ENCODE measurements at regions not wholly inside any gene's neighbourhood (a gene's known extent, or its start where the extent isn't known, plus 50 kb on each side); places are given as distances from the start of the nearest gene placed in this dataset.
A peak's percentile ranks its signal among the peaks of the same experiment; 100 is the strongest.

DNA sequence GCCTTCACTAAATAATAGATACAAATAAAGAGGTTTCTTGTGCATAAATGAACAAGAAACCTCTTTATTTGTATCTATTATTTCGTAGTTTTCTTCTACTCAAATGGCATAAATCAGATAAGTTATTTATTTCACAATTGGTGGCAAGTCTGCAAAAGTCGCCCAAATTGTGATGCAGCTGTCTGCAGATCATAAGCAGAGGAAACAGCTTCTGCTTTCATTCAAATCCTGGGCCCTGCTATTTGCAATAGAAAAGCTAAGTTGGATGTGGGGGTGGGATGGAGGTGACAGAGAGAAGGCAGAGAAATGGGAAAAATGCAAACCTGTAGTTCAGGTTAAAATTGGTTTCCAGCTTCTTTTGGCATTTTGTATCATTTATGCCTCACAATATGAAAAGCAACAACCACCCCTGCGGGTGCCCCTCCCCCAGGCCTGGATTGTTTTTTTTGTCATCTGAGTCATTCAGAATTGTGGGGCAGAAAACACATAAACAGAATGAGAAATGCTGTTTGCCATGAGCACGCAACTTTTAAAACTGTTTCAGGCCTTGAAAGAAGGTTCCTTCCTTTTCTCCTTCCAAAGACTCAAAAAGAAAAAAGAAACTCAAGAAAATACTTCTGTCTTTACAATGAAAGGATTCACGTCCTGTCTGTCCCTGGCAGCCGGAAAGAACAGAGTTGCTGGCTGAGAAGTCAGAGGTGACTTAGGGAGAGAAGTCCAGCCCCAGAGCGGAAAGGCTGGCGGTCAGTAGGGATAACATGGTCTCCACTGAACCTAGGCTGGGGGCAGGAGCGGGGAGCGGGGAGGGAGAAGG lies 132.9 kb downstream of the BAMBI start (continued):
- no peak for TF ChIP-seq ETV5 (CRISPR knock-in tag; IDR thresholded peaks at IDR 0.05; ENCODE audit: low read depth)
- TF ChIP-seq JUND (IDR thresholded peaks at IDR 0.05; ENCODE audit: borderline replicate concordance, low read depth, low read length), result peak; percentile 79
- TF ChIP-seq JUND (tag; IDR thresholded peaks at IDR 0.05; ENCODE audit: borderline replicate concordance, low read depth, low read length), result peak; percentile 84; the same call in 2 of the 3 replicates
- peak; percentile 52; the same call in 1 of the 2 replicates for TF ChIP-seq ZKSCAN8 (CRISPR knock-in tag; IDR thresholded peaks at IDR 0.05)
- TF ChIP-seq CXXC5 (CRISPR knock-in tag; IDR thresholded peaks at IDR 0.05), result peak; percentile 26; the same call in 1 of the 2 replicates
- TF ChIP-seq FOXK1 (CRISPR knock-in tag; IDR thresholded peaks at IDR 0.05; ENCODE audit: borderline replicate concordance), result no peak
- TF ChIP-seq JUN (IDR thresholded peaks at IDR 0.05; ENCODE audit: borderline replicate concordance, low read depth, low read length), result peak; percentile 71; the same call in 1 of the 2 replicates
- no peak for TF ChIP-seq JUN (CRISPR knock-in tag; IDR thresholded peaks at IDR 0.05; ENCODE audit: borderline replicate concordance)
- no peak for TF ChIP-seq PHB (CRISPR knock-in tag; IDR thresholded peaks at IDR 0.05)
- peak; percentile 75 for TF ChIP-seq SMARCA4 (IDR thresholded peaks at IDR 0.05)
- TF ChIP-seq KDM1A (IDR thresholded peaks at IDR 0.05), result 0 out of 4 replicates have a peak, but pooled peaks of 1 of the 2 experiments have one; percentile 26
- peak; percentile 15; the same call in 1 of the 2 replicates for TF ChIP-seq L3MBTL2 (IDR thresholded peaks at IDR 0.05)
- 0 out of 2 replicates have a peak, but pooled peaks have one; percentile 1 for TF ChIP-seq MAFK (IDR thresholded peaks at IDR 0.05; ENCODE audit: low read length)
- TF ChIP-seq CBFA2T2 (conservative IDR thresholded peaks at IDR 0.05), result no peak; the same call in 1 of the 2 replicates
- no peak for TF ChIP-seq ZNF217 (CRISPR knock-in tag; IDR thresholded peaks at IDR 0.05)
- TF ChIP-seq MEF2A (IDR thresholded peaks at IDR 0.05; ENCODE audit: control insufficient read depth, low read depth, low read length), result 0 out of 2 replicates have a peak, but pooled peaks have one; percentile 42
- peak; percentile 42; the same call in 1 of the 2 replicates for TF ChIP-seq ZNF644 (tag; IDR thresholded peaks at IDR 0.05; ENCODE audit: low read depth)
- 0 out of 2 replicates have a peak, but pooled peaks have one; percentile 15 for TF ChIP-seq GABPA (tag; conservative IDR thresholded peaks at IDR 0.05; ENCODE audit: low read depth)
- TF ChIP-seq, protein P1, sequence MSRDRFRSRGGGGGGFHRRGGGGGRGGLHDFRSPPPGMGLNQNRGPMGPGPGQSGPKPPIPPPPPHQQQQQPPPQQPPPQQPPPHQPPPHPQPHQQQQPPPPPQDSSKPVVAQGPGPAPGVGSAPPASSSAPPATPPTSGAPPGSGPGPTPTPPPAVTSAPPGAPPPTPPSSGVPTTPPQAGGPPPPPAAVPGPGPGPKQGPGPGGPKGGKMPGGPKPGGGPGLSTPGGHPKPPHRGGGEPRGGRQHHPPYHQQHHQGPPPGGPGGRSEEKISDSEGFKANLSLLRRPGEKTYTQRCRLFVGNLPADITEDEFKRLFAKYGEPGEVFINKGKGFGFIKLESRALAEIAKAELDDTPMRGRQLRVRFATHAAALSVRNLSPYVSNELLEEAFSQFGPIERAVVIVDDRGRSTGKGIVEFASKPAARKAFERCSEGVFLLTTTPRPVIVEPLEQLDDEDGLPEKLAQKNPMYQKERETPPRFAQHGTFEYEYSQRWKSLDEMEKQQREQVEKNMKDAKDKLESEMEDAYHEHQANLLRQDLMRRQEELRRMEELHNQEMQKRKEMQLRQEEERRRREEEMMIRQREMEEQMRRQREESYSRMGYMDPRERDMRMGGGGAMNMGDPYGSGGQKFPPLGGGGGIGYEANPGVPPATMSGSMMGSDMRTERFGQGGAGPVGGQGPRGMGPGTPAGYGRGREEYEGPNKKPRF (IDR thresholded peaks at IDR 0.05; ENCODE audit: low read depth, low read length), result no peak
- TF ChIP-seq ZNF668 (CRISPR knock-in tag; IDR thresholded peaks at IDR 0.05), result 0 out of 2 replicates have a peak, but pooled peaks have one; percentile 37
- TF ChIP-seq MAFF (IDR thresholded peaks at IDR 0.05; ENCODE audit: low read length), result no peak; the same call in 1 of the 2 replicates
- no peak for TF ChIP-seq HLTF (IDR thresholded peaks at IDR 0.05)
- peak; percentile 37 to 69; a peak in 3 of 4 replicates for TF ChIP-seq FOXK2 (conservative IDR thresholded peaks at IDR 0.05 in 1 of 2, IDR thresholded peaks at IDR 0.05 in 1 of 2; ENCODE audit: low read depth in 2 of 2)
- TF ChIP-seq RAD21 (CRISPR knock-in tag; conservative IDR thresholded peaks at IDR 0.05 in 1 of 2, IDR thresholded peaks at IDR 0.05 in 1 of 2), result no peak
- TF ChIP-seq, protein P2, sequence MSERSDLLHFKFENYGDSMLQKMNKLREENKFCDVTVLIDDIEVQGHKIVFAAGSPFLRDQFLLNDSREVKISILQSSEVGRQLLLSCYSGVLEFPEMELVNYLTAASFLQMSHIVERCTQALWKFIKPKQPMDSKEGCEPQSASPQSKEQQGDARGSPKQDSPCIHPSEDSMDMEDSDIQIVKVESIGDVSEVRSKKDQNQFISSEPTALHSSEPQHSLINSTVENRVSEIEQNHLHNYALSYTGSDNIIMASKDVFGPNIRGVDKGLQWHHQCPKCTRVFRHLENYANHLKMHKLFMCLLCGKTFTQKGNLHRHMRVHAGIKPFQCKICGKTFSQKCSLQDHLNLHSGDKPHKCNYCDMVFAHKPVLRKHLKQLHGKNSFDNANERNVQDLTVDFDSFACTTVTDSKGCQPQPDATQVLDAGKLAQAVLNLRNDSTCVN (CRISPR knock-in tag; IDR thresholded peaks at IDR 0.05), result no peak
- peak; percentile 90 for TF ChIP-seq ZNF384 (IDR thresholded peaks at IDR 0.05; ENCODE audit: low read depth, low read length)
